Fibroblast of lung (primary cell): ENCODE measurements at regions not wholly inside any gene's neighbourhood (a gene's known extent, or its start where the extent isn't known, plus 50 kb on each side); places are given as distances from the start of the nearest gene placed in this dataset.

ENCODE experiments used
- DNase-seq, 2 donors: peaks; one replicate each; pipeline versions ENCODE4 v3.0.0 to v3.0.0-alpha.2; 2010; ENCODE audit warnings: low read depth in 2 of 2
- H2AFZ ChIP-seq: 2 replicates; pipeline ENCODE4 v1.5.1; 2012; ENCODE audit warnings: low read length, control low read depth, inconsistent platforms
- H3K27ac ChIP-seq: 2 replicates; pipeline ENCODE4 v1.5.1; 2011; ENCODE audit warnings: low read length, control low read depth; ENCODE audit not compliant: insufficient read depth
- H3K27me3 ChIP-seq: 2 replicates; pipeline ENCODE4 v1.5.1; 2011; ENCODE audit warnings: mild to moderate bottlenecking, low read length; ENCODE audit not compliant: control insufficient read depth, insufficient read depth
- H3K36me3 ChIP-seq: 2 replicates; pipeline ENCODE4 v1.5.1; 2011; ENCODE audit warnings: low read length; ENCODE audit not compliant: control insufficient read depth, insufficient read depth
- H3K4me1 ChIP-seq: 2 replicates; pipeline ENCODE4 v1.5.1; 2011; ENCODE audit warnings: low read length; ENCODE audit not compliant: control insufficient read depth, insufficient read depth; ENCODE audit errors: extremely low read depth
- H3K4me2 ChIP-seq: 2 replicates; pipeline ENCODE4 v1.5.1; 2011; ENCODE audit warnings: low read length, control low read depth; ENCODE audit not compliant: insufficient read depth; ENCODE audit errors: extremely low read depth
- H3K4me3 ChIP-seq, 4 experiments: fragments of 200-600 bp in 1 of 4; sonication (generic) in 1 of 4; replicated peaks in 1 of 4; 2 replicates each; pipeline ENCODE4 v1.5.1; 2011 to 2016; ENCODE audit warnings: low read length in 4 of 4, low read depth in 3 of 4, mild to moderate bottlenecking in 3 of 4, control low read depth in 2 of 4, inconsistent platforms in 1 of 4, mixed read lengths in 1 of 4; ENCODE audit not compliant: insufficient read depth in 1 of 4; ENCODE audit errors: control extremely low read depth in 1 of 4
- H3K79me2 ChIP-seq: 2 replicates; pipeline ENCODE4 v1.5.1; 2012; ENCODE audit warnings: mild to moderate bottlenecking, low read length, inconsistent platforms; ENCODE audit not compliant: control insufficient read depth, insufficient read depth
- H3K9ac ChIP-seq: 2 replicates; pipeline ENCODE4 v1.5.1; 2011; ENCODE audit warnings: mild to moderate bottlenecking, low read length, control low read depth; ENCODE audit not compliant: insufficient read depth
- H3K9me3 ChIP-seq: 2 replicates; pipeline ENCODE4 v1.5.1; 2012; ENCODE audit warnings: low read depth, low read length; ENCODE audit not compliant: control insufficient read depth, insufficient read depth
- H4K20me1 ChIP-seq: 2 replicates; pipeline ENCODE4 v1.5.1; 2011; ENCODE audit warnings: low read length; ENCODE audit not compliant: control insufficient read depth, insufficient read depth; ENCODE audit errors: extremely low read depth
- CTCF ChIP-seq, 2 donors: IDR thresholded peaks in 1 of 2; conservative IDR thresholded peaks in 1 of 2; 1 replicate in 1 of 2; 2 replicates in 1 of 2; pipeline ENCODE4 v1.5.1; 2011 to 2012; ENCODE audit warnings: low read length in 2 of 2, control low read depth in 1 of 2, inconsistent platforms in 1 of 2, low read depth in 1 of 2, mild to moderate bottlenecking in 1 of 2
- EZH2 ChIP-seq: IDR thresholded peaks from 2 replicates; pipeline ENCODE4 v1.5.1; 2012; ENCODE audit warnings: low read length, control low read depth, mild to moderate bottlenecking; ENCODE audit errors: missing control alignments

- peaks cover 2% of the 10 kb centered on the region for H3K27me3 ChIP-seq
- DNase-seq = no peak
- H4K20me1 ChIP-seq = no peaks in the 10 kb centered on the region
- H3K4me1 ChIP-seq = no peaks in the 10 kb centered on the region
- H3K4me3 ChIP-seq = no peak overlapping the region
- no peak overlapping the region for H2AFZ ChIP-seq
- H3K36me3 ChIP-seq = no peaks in the 10 kb centered on the region
- H3K79me2 ChIP-seq = no peaks in the 10 kb centered on the region
- H3K4me2 ChIP-seq = no peak overlapping the region
- TF ChIP-seq CTCF (conservative IDR thresholded peaks at IDR 0.05 in 1 of 2, IDR thresholded peaks at IDR 0.05 in 1 of 2; ENCODE audit: low read depth in 1 of 2, low read length in 2 of 2) (no peak), EZH2 (no peak)
- no peak overlapping the region for H3K9ac ChIP-seq
- H3K27ac ChIP-seq = no peak overlapping the region
- H3K9me3 ChIP-seq = no peaks in the 10 kb centered on the region
Measured at GRCh38 chr6:168941036-168941435, 312.6 kb downstream of the THBS2 start.

- Histone ChIP-seq H3K9ac (no peak overlapping the region), H2AFZ (no peak overlapping the region), H3K36me3 (no peaks in the 10 kb centered on the region), H3K4me2 (no peak overlapping the region), H3K4me3 (no peak overlapping the region), H3K27ac (no peak overlapping the region), H3K27me3 (peaks cover 2% of the 10 kb centered on the region), H3K4me1 (no peaks in the 10 kb centered on the region), H3K79me2 (no peaks in the 10 kb centered on the region), H3K9me3 (no peaks in the 10 kb centered on the region), H4K20me1 (no peaks in the 10 kb centered on the region)
- no peak for DNase-seq
- TF ChIP-seq EZH2 = no peak
- TF ChIP-seq CTCF (conservative IDR thresholded peaks at IDR 0.05 in 1 of 2, IDR thresholded peaks at IDR 0.05 in 1 of 2; ENCODE audit: low read depth in 1 of 2, low read length in 2 of 2) = no peak
Measured at GRCh38 chr6:168939796-168940195, 313.9 kb downstream of the THBS2 start.

GRCh38 chr6:168939041-168939440 lies 314.6 kb downstream of the THBS2 start:
- no peak for TF ChIP-seq EZH2
- TF ChIP-seq CTCF (conservative IDR thresholded peaks at IDR 0.05 in 1 of 2, IDR thresholded peaks at IDR 0.05 in 1 of 2; ENCODE audit: low read depth in 1 of 2, low read length in 2 of 2) = no peak
- Histone ChIP-seq H3K9ac (no peak overlapping the region), H4K20me1 (no peaks in the 10 kb centered on the region), H3K4me1 (no peaks in the 10 kb centered on the region), H2AFZ (no peak overlapping the region), H3K9me3 (no peaks in the 10 kb centered on the region), H3K27me3 (peaks cover 2% of the 10 kb centered on the region), H3K4me3 (no peak overlapping the region), H3K27ac (no peak overlapping the region), H3K79me2 (no peaks in the 10 kb centered on the region), H3K4me2 (no peak overlapping the region), H3K36me3 (no peaks in the 10 kb centered on the region)
- no peak for DNase-seq
